ENCODE measurements at regions not wholly inside any gene's neighbourhood (a gene's known extent, or its start where the extent isn't known, plus 50 kb on each side); places are given as distances from the start of the nearest gene placed in this dataset.

GRCh38 chr2:136479696-136480095, 285.6 kb upstream of the THSD7B start:
- H3K23me2 ChIP-seq (ENCODE audit: insufficient read length, low read depth, low read length, poor library complexity, severe bottlenecking): no peaks in the 10 kb centered on the region
- Mint-ChIP-seq H3K9me3 (peaks cover 7 to 8% of the 10 kb centered on the region in 2 experiments; a peak in 4 of 5 replicates), H3K4me3 (no peak overlapping the region), H3K4me1 (no peaks in the 10 kb centered on the region), H3K36me3 (ENCODE audit: insufficient read depth in 1 of 3, low read depth in 3 of 3) (peaks cover 0 to 7% (median 0%) of the 10 kb centered on the region in 3 experiments; a peak in 3 of 7 replicates), H3K27ac (no peak overlapping the region), H3K27me3 (ENCODE audit: low read depth) (no peaks in the 10 kb centered on the region)
- no peak overlapping the region for H4K5ac ChIP-seq (ENCODE audit: insufficient read length, low read depth, low read length)
- H4K8ac ChIP-seq (replicated peaks; ENCODE audit: insufficient read length, low read depth, low read length): no peak overlapping the region
- no peak overlapping the region for H2BK20ac ChIP-seq (ENCODE audit: low read depth, low read length, poor library complexity, severe bottlenecking)
- no peak overlapping the region for H4K91ac ChIP-seq (ENCODE audit: insufficient read length, low read depth, low read length)
- H3K79me1 ChIP-seq (ENCODE audit: insufficient read depth, low read depth, low read length, poor library complexity, severe bottlenecking): no peaks in the 10 kb centered on the region
- H3K4me2 ChIP-seq (ENCODE audit: insufficient read depth, insufficient read length, low read length): no peak overlapping the region
- H2AFZ ChIP-seq (ENCODE audit: low read length): no peak overlapping the region
- H3K27ac ChIP-seq (ENCODE audit: insufficient read length, low read depth, low read length): no peak overlapping the region
- no peaks in the 10 kb centered on the region for H3K4me1 ChIP-seq (ENCODE audit: insufficient read depth, low read length)
- H3K4ac ChIP-seq (ENCODE audit: low read depth, low read length): no peak overlapping the region
- H3K9ac ChIP-seq (ENCODE audit: extremely low read depth, insufficient read length, low read length): no peak overlapping the region
- no peaks in the 10 kb centered on the region; the same call in 1 of the 2 replicates for H3K79me2 ChIP-seq (ENCODE audit: insufficient read depth, low read length)
- no peak overlapping the region for H3K56ac ChIP-seq (ENCODE audit: insufficient read length, low read depth, low read length)
- WGBS (ENCODE audit: extremely low coverage, insufficient read length, low lambda C conversion rate): no CpG with 5 or more reads among the region's 2 CpGs
- no peak overlapping the region for H3K23ac ChIP-seq (ENCODE audit: insufficient read length, low read depth, low read length)
- H2BK15ac ChIP-seq (ENCODE audit: low read depth, low read length): no peak overlapping the region
- no peak overlapping the region for H2AK5ac ChIP-seq (ENCODE audit: insufficient read length, low read length)
- H2BK120ac ChIP-seq (ENCODE audit: low read depth, low read length, poor library complexity, severe bottlenecking): no peak overlapping the region
- no peak for DNase-seq
- no peak overlapping the region for H2BK12ac ChIP-seq (ENCODE audit: insufficient read length, low read depth, low read length)
- H4K20me1 ChIP-seq (ENCODE audit: control insufficient read depth, insufficient read depth, insufficient read length): no peaks in the 10 kb centered on the region
- no peak overlapping the region for H2BK5ac ChIP-seq (ENCODE audit: insufficient read length, low read length)
- no peak overlapping the region for H3T11ph ChIP-seq (ENCODE audit: low read length)
- no peak for TF ChIP-seq CTCF (conservative IDR thresholded peaks at IDR 0.05)
- H3K9me3 ChIP-seq (ENCODE audit: control insufficient read depth, low read depth, low read length): no peaks in the 10 kb centered on the region
- H3K27me3 ChIP-seq (ENCODE audit: insufficient read depth, low read length): no peaks in the 10 kb centered on the region
- H3K14ac ChIP-seq (ENCODE audit: insufficient read depth, low read length): no peak overlapping the region
- H3K18ac ChIP-seq (ENCODE audit: insufficient read length, low read depth, low read length): no peak overlapping the region
